ENCODE measurements at regions not wholly inside any gene's neighbourhood (a gene's known extent, or its start where the extent isn't known, plus 50 kb on each side); places are given as distances from the start of the nearest gene placed in this dataset.

- TF ChIP-seq, protein P1, sequence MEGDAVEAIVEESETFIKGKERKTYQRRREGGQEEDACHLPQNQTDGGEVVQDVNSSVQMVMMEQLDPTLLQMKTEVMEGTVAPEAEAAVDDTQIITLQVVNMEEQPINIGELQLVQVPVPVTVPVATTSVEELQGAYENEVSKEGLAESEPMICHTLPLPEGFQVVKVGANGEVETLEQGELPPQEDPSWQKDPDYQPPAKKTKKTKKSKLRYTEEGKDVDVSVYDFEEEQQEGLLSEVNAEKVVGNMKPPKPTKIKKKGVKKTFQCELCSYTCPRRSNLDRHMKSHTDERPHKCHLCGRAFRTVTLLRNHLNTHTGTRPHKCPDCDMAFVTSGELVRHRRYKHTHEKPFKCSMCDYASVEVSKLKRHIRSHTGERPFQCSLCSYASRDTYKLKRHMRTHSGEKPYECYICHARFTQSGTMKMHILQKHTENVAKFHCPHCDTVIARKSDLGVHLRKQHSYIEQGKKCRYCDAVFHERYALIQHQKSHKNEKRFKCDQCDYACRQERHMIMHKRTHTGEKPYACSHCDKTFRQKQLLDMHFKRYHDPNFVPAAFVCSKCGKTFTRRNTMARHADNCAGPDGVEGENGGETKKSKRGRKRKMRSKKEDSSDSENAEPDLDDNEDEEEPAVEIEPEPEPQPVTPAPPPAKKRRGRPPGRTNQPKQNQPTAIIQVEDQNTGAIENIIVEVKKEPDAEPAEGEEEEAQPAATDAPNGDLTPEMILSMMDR (IDR thresholded peaks at IDR 0.05), result no peak
- no peak for TF ChIP-seq POLR2AphosphoS5 (IDR thresholded peaks at IDR 0.05)
Observed at GRCh38 chr10:105647354-105647753, 1006.3 kb downstream of the SORCS3 start.
